C4-2B (cell line): ENCODE measurements at regions not wholly inside any gene's neighbourhood (a gene's known extent, or its start where the extent isn't known, plus 50 kb on each side); places are given as distances from the start of the nearest gene placed in this dataset.

Source experiments
- ZFX ChIP-seq: fragments of 450-650 bp; IDR thresholded peaks from 2 replicates; pipeline ENCODE4 v1.6.1; 2017
- TF ChIP-seq, protein P1 (sequence below): fragments of 450-650 bp; conservative IDR thresholded peaks from 2 replicates; pipeline ENCODE4 v1.5.1; 2017; ENCODE audit warnings: mild to moderate bottlenecking

DNA sequence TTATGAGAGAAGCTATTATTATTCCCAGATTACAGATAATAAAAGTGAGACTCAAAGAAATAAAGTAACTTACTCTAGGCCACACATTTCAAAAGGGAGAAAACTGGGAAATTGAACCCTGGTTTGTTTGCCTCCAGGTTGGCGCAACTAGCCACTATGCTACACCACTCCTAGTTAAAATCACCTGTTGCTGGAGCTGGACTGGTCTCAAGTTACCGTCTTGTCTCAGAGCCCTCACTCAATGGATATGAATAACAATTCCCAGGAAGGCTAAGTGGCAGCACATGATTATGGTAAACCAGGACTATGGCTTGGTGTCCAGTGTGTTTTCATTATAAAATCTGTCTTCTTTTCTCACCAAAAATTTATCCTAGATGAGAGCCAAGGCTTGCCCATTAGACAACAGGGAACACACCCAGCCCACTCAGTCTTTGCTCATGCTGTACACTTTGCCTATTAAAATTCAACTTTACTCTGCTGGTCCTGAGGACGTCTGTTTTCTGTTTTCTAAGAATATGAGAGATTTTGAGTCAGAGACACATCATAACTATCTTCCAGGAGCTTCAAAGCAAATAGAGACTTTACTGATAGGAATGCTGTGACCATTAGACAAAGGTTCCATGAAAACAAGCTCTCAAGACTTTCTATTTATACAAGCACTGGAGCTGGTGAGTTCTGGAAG is 58.1 kb downstream of the ADRB2 start:
- TF ChIP-seq, protein P1, sequence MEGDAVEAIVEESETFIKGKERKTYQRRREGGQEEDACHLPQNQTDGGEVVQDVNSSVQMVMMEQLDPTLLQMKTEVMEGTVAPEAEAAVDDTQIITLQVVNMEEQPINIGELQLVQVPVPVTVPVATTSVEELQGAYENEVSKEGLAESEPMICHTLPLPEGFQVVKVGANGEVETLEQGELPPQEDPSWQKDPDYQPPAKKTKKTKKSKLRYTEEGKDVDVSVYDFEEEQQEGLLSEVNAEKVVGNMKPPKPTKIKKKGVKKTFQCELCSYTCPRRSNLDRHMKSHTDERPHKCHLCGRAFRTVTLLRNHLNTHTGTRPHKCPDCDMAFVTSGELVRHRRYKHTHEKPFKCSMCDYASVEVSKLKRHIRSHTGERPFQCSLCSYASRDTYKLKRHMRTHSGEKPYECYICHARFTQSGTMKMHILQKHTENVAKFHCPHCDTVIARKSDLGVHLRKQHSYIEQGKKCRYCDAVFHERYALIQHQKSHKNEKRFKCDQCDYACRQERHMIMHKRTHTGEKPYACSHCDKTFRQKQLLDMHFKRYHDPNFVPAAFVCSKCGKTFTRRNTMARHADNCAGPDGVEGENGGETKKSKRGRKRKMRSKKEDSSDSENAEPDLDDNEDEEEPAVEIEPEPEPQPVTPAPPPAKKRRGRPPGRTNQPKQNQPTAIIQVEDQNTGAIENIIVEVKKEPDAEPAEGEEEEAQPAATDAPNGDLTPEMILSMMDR = no peak
- no peak for TF ChIP-seq ZFX
